ENCODE measurements at regions not wholly inside any gene's neighbourhood (a gene's known extent, or its start where the extent isn't known, plus 50 kb on each side); places are given as distances from the start of the nearest gene placed in this dataset.

DNA sequence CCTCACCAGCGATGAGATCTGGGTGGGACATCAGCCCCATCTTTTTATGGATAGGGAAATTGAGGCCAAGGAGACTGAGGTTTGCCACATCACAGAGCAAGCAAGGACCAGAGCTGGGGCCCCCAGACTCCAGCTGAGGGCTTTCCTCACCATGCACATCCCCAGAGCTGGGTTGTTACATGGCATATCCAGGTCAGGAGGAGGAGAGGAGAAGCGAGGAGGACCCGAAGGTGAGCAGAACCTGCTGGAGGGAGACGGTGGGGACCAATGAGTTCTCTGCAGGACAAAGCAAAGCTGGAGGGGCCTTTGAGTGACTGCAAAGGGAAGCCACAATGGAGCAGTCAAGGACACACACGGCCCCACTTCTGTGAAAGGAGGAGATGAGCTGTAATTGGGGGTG lies 255.5 kb upstream of the CSF3R start:
- Mint-ChIP-seq H3K4me3 (ENCODE audit: low read depth, unreplicated experiment) (no peak overlapping the region), H3K27ac (ENCODE audit: unreplicated experiment) (no peak overlapping the region), H3K4me1 (ENCODE audit: low read depth, unreplicated experiment) (no peaks in the 10 kb centered on the region), H3K9me3 (ENCODE audit: low read depth, unreplicated experiment) (peaks cover 2% of the 10 kb centered on the region), H3K36me3 (ENCODE audit: insufficient read depth, unreplicated experiment) (no peaks in the 10 kb centered on the region), H3K27me3 (ENCODE audit: unreplicated experiment) (peaks cover 98% of the 10 kb centered on the region)
- CTCF ChIA-PET: no interaction called here
- intact Hi-C loops (cut with micrococcal nuclease; ENCODE audit: unreplicated experiment): no loop called here
- no TSS peak for BruUV-seq (replicated peaks)
- TF ChIP-seq, protein P1, sequence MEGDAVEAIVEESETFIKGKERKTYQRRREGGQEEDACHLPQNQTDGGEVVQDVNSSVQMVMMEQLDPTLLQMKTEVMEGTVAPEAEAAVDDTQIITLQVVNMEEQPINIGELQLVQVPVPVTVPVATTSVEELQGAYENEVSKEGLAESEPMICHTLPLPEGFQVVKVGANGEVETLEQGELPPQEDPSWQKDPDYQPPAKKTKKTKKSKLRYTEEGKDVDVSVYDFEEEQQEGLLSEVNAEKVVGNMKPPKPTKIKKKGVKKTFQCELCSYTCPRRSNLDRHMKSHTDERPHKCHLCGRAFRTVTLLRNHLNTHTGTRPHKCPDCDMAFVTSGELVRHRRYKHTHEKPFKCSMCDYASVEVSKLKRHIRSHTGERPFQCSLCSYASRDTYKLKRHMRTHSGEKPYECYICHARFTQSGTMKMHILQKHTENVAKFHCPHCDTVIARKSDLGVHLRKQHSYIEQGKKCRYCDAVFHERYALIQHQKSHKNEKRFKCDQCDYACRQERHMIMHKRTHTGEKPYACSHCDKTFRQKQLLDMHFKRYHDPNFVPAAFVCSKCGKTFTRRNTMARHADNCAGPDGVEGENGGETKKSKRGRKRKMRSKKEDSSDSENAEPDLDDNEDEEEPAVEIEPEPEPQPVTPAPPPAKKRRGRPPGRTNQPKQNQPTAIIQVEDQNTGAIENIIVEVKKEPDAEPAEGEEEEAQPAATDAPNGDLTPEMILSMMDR (IDR thresholded peaks at IDR 0.05; ENCODE audit: unreplicated experiment): no peak
- DNase-seq: no peak

DNA sequence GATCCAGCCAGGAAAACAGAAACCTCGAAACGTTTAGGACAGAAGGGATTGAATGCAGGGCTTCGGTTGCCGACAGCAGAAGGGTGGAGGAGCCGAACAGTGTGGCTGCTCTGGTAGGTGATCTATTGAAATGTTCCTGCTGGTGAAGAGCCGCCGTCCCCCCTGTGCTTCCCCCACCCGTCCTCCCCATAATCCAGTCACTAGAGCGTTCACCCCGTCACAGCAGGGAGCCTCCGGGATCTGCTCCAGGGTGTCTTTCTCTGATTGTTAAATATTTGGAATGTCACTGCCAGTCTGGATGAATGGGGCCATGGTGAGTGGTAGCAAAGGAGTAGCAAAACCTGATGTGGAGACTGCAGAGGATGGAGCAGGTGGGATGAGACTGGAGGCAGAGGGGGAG lies 255.1 kb upstream of the CSF3R start:
- CTCF ChIA-PET: no interaction called here
- no TSS peak for BruUV-seq (replicated peaks)
- Mint-ChIP-seq H3K9me3 (ENCODE audit: low read depth, unreplicated experiment) (peaks cover 2% of the 10 kb centered on the region), H3K4me1 (ENCODE audit: low read depth, unreplicated experiment) (no peaks in the 10 kb centered on the region), H3K27me3 (ENCODE audit: unreplicated experiment) (peaks cover 98% of the 10 kb centered on the region), H3K27ac (ENCODE audit: unreplicated experiment) (no peak overlapping the region), H3K36me3 (ENCODE audit: insufficient read depth, unreplicated experiment) (no peaks in the 10 kb centered on the region), H3K4me3 (ENCODE audit: low read depth, unreplicated experiment) (no peak overlapping the region)
- DNase-seq: no peak
- intact Hi-C loops (cut with micrococcal nuclease; ENCODE audit: unreplicated experiment): no loop called here
- TF ChIP-seq, protein P1 (IDR thresholded peaks at IDR 0.05; ENCODE audit: unreplicated experiment): no peak

DNA sequence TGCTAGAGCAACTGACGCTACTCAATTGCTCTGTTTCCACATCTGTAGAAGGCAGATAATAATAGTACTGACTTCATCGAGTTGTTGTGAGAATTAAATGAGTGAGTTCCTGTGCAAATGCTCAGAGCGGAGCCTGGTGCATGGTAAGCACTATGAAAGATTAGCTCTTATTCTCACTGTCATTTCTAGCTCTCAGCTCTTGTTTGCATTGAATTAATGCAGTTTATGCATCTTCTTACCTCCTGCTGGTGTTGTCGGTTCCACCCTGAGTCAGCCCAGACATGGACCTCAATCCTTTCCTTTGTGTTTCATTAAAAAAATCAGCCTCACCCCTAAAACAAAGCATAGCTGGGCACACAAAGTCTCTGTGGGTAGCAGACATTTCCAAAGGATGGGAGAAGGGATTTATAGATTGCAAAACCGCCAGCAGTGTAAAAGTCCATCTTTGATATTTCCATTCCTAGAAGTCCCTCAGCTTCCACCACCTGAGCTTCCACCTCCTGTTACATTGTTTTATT lies 254.4 kb upstream of the CSF3R start:
- CTCF ChIA-PET: interaction anchor here (0.6 kb wide), 2 partner anchors 63 to 288 kb away, joined by 3 to 4 read pairs; no protein-coding TSS in a partner anchor
- H3K27me3 Mint-ChIP-seq (ENCODE audit: unreplicated experiment): peaks cover 98% of the 10 kb centered on the region
- H3K4me3 Mint-ChIP-seq (ENCODE audit: low read depth, unreplicated experiment): no peak overlapping the region
- BruUV-seq (replicated peaks): no TSS peak
- no peaks in the 10 kb centered on the region for H3K4me1 Mint-ChIP-seq (ENCODE audit: low read depth, unreplicated experiment)
- H3K9me3 Mint-ChIP-seq (ENCODE audit: low read depth, unreplicated experiment): peaks cover 2% of the 10 kb centered on the region
- no peak overlapping the region for H3K27ac Mint-ChIP-seq (ENCODE audit: unreplicated experiment)
- no peaks in the 10 kb centered on the region for H3K36me3 Mint-ChIP-seq (ENCODE audit: insufficient read depth, unreplicated experiment)
- intact Hi-C loops (cut with micrococcal nuclease; ENCODE audit: unreplicated experiment): no loop called here
- TF ChIP-seq, protein P1 (IDR thresholded peaks at IDR 0.05; ENCODE audit: unreplicated experiment): no peak
- no peak for DNase-seq

DNA sequence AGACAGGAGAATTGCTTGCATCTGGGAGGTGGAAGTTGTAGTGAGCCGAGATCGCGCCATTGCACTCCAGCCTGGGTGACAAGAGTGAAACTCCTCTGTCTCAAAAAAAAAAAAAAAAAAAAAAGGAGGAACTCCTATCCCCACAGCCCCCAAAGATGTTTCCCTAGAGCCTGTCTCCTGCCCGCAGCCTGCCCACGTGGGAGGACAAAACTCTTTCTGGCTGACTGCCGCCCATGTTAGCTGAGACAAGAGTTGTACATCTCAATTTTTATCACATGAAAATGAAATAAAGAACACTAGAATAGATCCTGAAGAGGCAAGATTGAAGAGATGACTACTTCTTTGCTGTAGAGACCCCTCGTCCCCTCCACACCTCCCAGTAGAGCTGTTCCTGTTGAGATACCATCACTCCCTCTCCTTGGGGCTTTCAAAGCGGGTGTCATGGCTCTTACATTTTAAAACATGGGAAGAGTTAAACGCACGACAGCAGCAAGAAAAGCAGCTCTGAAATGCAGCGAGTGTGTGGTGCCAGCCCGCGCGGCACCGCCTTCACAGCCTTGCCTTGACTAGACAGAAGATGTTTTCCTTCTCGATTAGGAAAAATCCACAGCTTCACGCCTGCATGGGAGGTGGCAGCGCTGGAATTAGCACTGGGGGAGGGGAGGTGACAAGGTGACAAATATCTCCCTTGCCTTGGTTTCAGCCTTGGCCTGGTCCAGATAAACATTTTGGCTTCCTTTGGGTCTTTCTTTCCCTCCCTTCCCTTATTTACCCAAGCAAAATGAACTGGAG lies 253.4 kb upstream of the CSF3R start:
- Mint-ChIP-seq H3K4me3 (ENCODE audit: low read depth, unreplicated experiment) (no peak overlapping the region), H3K36me3 (ENCODE audit: insufficient read depth, unreplicated experiment) (no peaks in the 10 kb centered on the region), H3K27ac (ENCODE audit: unreplicated experiment) (no peak overlapping the region), H3K4me1 (ENCODE audit: low read depth, unreplicated experiment) (no peaks in the 10 kb centered on the region), H3K27me3 (ENCODE audit: unreplicated experiment) (peaks cover 98% of the 10 kb centered on the region), H3K9me3 (ENCODE audit: low read depth, unreplicated experiment) (peaks cover 2% of the 10 kb centered on the region)
- BruUV-seq (replicated peaks): no TSS peak
- intact Hi-C loops (cut with micrococcal nuclease; ENCODE audit: unreplicated experiment): no loop called here
- CTCF ChIA-PET: no interaction called here
- no peak for DNase-seq
- TF ChIP-seq, protein P1 (IDR thresholded peaks at IDR 0.05; ENCODE audit: unreplicated experiment): no peak

Measured in Calu3 (cell line).